ENCODE measurements at regions not wholly inside any gene's neighbourhood (a gene's known extent, or its start where the extent isn't known, plus 50 kb on each side); places are given as distances from the start of the nearest gene placed in this dataset.

- no peaks in the 10 kb centered on the region for H3K4me1 ChIP-seq (ENCODE audit: control insufficient read depth, insufficient read depth, low read length, poor library complexity, severe bottlenecking)
- no peaks in the 10 kb centered on the region for H3K36me3 ChIP-seq (ENCODE audit: control insufficient read depth, insufficient read depth, low read length)
- H3K9me3 ChIP-seq (ENCODE audit: control insufficient read depth, low read length) = peaks cover 2% of the 10 kb centered on the region
- WGBS, 2 experiments (ENCODE audit: insufficient coverage in 2 of 2) = no CpG with 5 or more reads among the region's 1 CpG
- no peak overlapping the region for H3K4me3 ChIP-seq (ENCODE audit: extremely low read depth, insufficient read depth, low read length, poor library complexity, severe bottlenecking)
- H3K27ac ChIP-seq (ENCODE audit: low read depth, low read length, severe bottlenecking) = no peak overlapping the region
Measured at GRCh38 chr12:65681226-65681625, 143.1 kb upstream of the HMGA2 start.

DNA sequence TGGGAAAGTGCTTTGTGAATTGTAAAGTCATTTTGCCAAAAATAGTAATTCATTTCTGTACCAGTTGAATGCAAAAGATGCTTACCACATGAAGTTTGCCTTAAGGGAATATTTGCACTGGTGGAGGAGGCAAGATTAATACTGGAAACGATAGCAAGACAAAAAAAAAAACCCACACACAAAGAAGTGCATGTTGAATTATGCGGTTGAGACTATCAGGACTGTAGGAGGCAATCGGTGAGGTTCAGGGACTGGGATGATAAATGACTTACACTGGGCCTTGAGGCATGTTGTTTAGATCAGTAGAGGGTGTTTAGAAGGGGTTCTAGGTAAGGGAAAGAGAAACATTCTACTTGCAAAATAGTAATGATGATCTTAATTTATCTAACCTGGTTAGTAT, 142.2 kb upstream of the HMGA2 start:
- Histone ChIP-seq H3K9me3 (ENCODE audit: control insufficient read depth, low read length) (peaks cover 7% of the 10 kb centered on the region), H3K4me1 (ENCODE audit: control insufficient read depth, insufficient read depth, low read length, poor library complexity, severe bottlenecking) (no peaks in the 10 kb centered on the region), H3K36me3 (ENCODE audit: control insufficient read depth, insufficient read depth, low read length) (no peaks in the 10 kb centered on the region), H3K4me3 (ENCODE audit: extremely low read depth, insufficient read depth, low read length, poor library complexity, severe bottlenecking) (no peak overlapping the region), H3K27ac (ENCODE audit: low read depth, low read length, severe bottlenecking) (no peak overlapping the region)
- 100% methylated on average over 1 of the region's 3 CpGs; no CpG with 5 or more reads in 1 of the 2 experiments for WGBS, 2 experiments (ENCODE audit: insufficient coverage in 2 of 2)

- no peaks in the 10 kb centered on the region for H3K36me3 ChIP-seq (ENCODE audit: control insufficient read depth, insufficient read depth, low read length)
- H3K4me1 ChIP-seq (ENCODE audit: control insufficient read depth, insufficient read depth, low read length, poor library complexity, severe bottlenecking) = no peaks in the 10 kb centered on the region
- H3K9me3 ChIP-seq (ENCODE audit: control insufficient read depth, low read length) = peaks cover 7% of the 10 kb centered on the region
- WGBS, 2 experiments (ENCODE audit: insufficient coverage in 2 of 2) = 80 to 86% methylated on average over 1 of the region's 2 CpGs
- H3K4me3 ChIP-seq (ENCODE audit: extremely low read depth, insufficient read depth, low read length, poor library complexity, severe bottlenecking) = no peak overlapping the region
- no peak overlapping the region for H3K27ac ChIP-seq (ENCODE audit: low read depth, low read length, severe bottlenecking)
Measured at GRCh38 chr12:65684906-65685305, 139.4 kb upstream of the HMGA2 start.

DNA sequence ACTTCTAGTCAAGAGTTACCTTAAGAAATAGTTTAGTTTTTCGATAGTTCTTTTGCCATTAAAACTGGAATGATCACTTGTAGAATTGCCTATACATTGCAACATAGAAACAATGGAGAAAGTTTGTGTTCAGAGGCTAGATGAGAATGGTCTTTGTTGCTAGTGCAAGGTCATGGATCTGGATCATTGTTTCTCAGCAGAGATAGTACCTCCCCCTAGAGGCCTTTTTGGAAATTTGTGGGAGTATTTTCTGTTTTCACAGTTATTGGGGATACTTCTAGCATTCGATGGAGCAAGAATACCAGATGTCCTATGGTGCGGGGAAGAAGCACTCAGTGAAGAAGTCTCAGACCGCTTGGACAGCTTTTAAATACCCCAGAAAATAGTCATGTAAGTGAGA, 138.8 kb upstream of the HMGA2 start:
- peaks cover 7% of the 10 kb centered on the region for H3K9me3 ChIP-seq (ENCODE audit: control insufficient read depth, low read length)
- no peak overlapping the region for H3K4me3 ChIP-seq (ENCODE audit: extremely low read depth, insufficient read depth, low read length, poor library complexity, severe bottlenecking)
- no peaks in the 10 kb centered on the region for H3K36me3 ChIP-seq (ENCODE audit: control insufficient read depth, insufficient read depth, low read length)
- WGBS, 2 experiments (ENCODE audit: insufficient coverage in 2 of 2) = 50 to 76% methylated on average over 1 to 2 of the region's 4 CpGs
- H3K27ac ChIP-seq (ENCODE audit: low read depth, low read length, severe bottlenecking) = no peak overlapping the region
- H3K4me1 ChIP-seq (ENCODE audit: control insufficient read depth, insufficient read depth, low read length, poor library complexity, severe bottlenecking) = no peaks in the 10 kb centered on the region

- Histone ChIP-seq H3K27ac (ENCODE audit: low read depth, low read length, severe bottlenecking) (no peak overlapping the region), H3K36me3 (ENCODE audit: control insufficient read depth, insufficient read depth, low read length) (no peaks in the 10 kb centered on the region), H3K9me3 (ENCODE audit: control insufficient read depth, low read length) (peaks cover 4% of the 10 kb centered on the region), H3K4me3 (ENCODE audit: extremely low read depth, insufficient read depth, low read length, poor library complexity, severe bottlenecking) (no peak overlapping the region), H3K4me1 (ENCODE audit: control insufficient read depth, insufficient read depth, low read length, poor library complexity, severe bottlenecking) (no peaks in the 10 kb centered on the region)
- 94 to 100% methylated on average over 1 to 2 of the region's 2 CpGs for WGBS, 2 experiments (ENCODE audit: insufficient coverage in 2 of 2)
Measured at GRCh38 chr12:65689508-65689907, 134.8 kb upstream of the HMGA2 start.

DNA sequence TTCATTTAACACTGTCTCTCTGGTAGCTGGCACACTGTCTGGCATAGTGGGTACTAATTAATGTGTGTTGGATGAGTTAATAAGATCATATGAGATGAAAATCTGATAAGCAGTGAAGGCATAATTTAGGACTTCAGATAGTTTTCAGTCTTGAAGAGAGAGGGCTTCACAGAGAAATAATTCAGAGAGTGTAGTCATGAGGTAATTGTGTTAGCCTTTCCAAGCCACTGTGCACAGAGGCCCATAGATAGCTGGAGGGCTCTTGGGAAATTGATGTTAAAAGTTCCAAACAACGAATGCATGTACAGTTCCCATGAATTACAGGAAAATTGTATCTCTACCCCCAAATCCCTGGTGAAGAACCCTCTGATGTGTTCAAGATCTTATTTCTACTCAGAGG, 133.8 kb upstream of the HMGA2 start:
- Histone ChIP-seq H3K36me3 (ENCODE audit: control insufficient read depth, insufficient read depth, low read length) (no peaks in the 10 kb centered on the region), H3K4me1 (ENCODE audit: control insufficient read depth, insufficient read depth, low read length, poor library complexity, severe bottlenecking) (peaks cover 9% of the 10 kb centered on the region), H3K27ac (ENCODE audit: low read depth, low read length, severe bottlenecking) (no peak overlapping the region), H3K4me3 (ENCODE audit: extremely low read depth, insufficient read depth, low read length, poor library complexity, severe bottlenecking) (no peak overlapping the region), H3K9me3 (ENCODE audit: control insufficient read depth, low read length) (peaks cover 4% of the 10 kb centered on the region)
- no CpG with 5 or more reads among the region's 1 CpG for WGBS, 2 experiments (ENCODE audit: insufficient coverage in 2 of 2)

GRCh38 chr12:65694130-65694529, 130.2 kb upstream of the HMGA2 start:
- peaks cover 14% of the 10 kb centered on the region for H3K4me1 ChIP-seq (ENCODE audit: control insufficient read depth, insufficient read depth, low read length, poor library complexity, severe bottlenecking)
- 100% methylated on average over 2 of the region's 3 CpGs; no CpG with 5 or more reads in 1 of the 2 experiments for WGBS, 2 experiments (ENCODE audit: insufficient coverage in 2 of 2)
- no peak overlapping the region for H3K27ac ChIP-seq (ENCODE audit: low read depth, low read length, severe bottlenecking)
- no peak overlapping the region for H3K4me3 ChIP-seq (ENCODE audit: extremely low read depth, insufficient read depth, low read length, poor library complexity, severe bottlenecking)
- no peaks in the 10 kb centered on the region for H3K9me3 ChIP-seq (ENCODE audit: control insufficient read depth, low read length)
- H3K36me3 ChIP-seq (ENCODE audit: control insufficient read depth, insufficient read depth, low read length) = no peaks in the 10 kb centered on the region

DNA sequence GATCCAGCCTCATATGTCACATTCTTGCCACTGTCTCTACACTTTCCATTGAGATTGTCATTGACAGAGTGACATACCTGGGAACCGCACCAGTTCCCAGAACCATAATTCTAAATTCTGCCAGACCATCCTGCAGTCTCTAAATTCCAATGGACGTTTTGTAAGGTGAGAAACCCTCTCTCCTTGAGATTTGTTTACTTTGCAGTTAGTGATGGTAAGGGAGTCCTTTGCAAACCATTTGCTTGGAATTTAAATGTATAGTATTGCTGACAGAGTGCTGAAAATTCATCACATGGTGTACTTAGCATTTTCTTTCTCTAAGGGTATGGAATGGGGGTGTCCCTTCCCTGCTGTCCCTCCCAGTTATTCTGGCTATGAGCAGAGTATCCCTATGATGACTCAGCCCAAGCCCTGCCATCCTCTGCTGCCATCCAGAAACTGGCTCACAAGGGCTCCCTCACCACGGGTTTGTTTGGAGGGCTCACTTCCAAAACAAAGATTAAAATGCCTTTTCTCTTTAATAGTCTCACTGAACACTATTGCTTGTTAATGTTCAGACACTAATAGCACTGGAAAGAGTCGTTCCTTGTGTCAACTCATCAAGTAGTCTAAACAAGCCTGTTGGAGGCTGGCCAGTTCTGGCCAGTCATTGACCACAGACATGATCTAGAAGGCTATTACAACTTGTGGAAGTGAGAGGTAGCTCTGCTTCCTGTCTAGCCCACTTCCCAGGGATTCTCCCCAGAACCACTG, 129.0 kb upstream of the HMGA2 start:
- Histone ChIP-seq H3K4me1 (ENCODE audit: control insufficient read depth, insufficient read depth, low read length, poor library complexity, severe bottlenecking) (peaks cover 14% of the 10 kb centered on the region), H3K9me3 (ENCODE audit: control insufficient read depth, low read length) (no peaks in the 10 kb centered on the region), H3K36me3 (ENCODE audit: control insufficient read depth, insufficient read depth, low read length) (no peaks in the 10 kb centered on the region), H3K4me3 (ENCODE audit: extremely low read depth, insufficient read depth, low read length, poor library complexity, severe bottlenecking) (no peak overlapping the region), H3K27ac (ENCODE audit: low read depth, low read length, severe bottlenecking) (peak overlapping the region; percentile 57)
- 30 to 69% methylated on average over 1 to 2 of the region's 4 CpGs for WGBS, 2 experiments (ENCODE audit: insufficient coverage in 2 of 2)

DNA sequence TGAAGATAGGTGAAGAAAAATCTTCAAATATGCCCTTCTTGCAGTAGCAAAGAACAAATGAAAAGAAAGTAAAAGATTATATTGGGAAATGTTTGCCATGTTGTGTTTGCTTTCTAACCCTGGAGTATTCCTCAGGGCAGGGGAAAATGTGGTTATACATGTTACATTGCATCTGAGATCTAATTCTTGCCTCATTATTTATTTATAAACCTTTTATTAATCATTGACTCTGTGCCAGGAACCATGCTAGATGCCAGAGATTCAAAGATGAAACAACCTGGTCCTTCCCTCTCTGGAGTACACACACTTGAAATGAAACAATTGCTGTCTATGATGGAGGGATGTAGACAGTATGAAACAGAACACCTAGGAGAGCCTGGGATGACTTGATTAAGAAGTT, 128.1 kb upstream of the HMGA2 start:
- H3K36me3 ChIP-seq (ENCODE audit: control insufficient read depth, insufficient read depth, low read length) = no peaks in the 10 kb centered on the region
- H3K4me1 ChIP-seq (ENCODE audit: control insufficient read depth, insufficient read depth, low read length, poor library complexity, severe bottlenecking) = peaks cover 14% of the 10 kb centered on the region
- H3K4me3 ChIP-seq (ENCODE audit: extremely low read depth, insufficient read depth, low read length, poor library complexity, severe bottlenecking) = no peak overlapping the region
- no peaks in the 10 kb centered on the region for H3K9me3 ChIP-seq (ENCODE audit: control insufficient read depth, low read length)
- H3K27ac ChIP-seq (ENCODE audit: low read depth, low read length, severe bottlenecking) = peak overlapping the region; percentile 57

GRCh38 chr12:65699251-65699650, 125.0 kb upstream of the HMGA2 start:
- WGBS, 2 experiments (ENCODE audit: insufficient coverage in 2 of 2) = 100% methylated on average over 2 of the region's 2 CpGs
- Histone ChIP-seq H3K27ac (ENCODE audit: low read depth, low read length, severe bottlenecking) (no peak overlapping the region), H3K36me3 (ENCODE audit: control insufficient read depth, insufficient read depth, low read length) (no peaks in the 10 kb centered on the region), H3K4me1 (ENCODE audit: control insufficient read depth, insufficient read depth, low read length, poor library complexity, severe bottlenecking) (peaks cover 14% of the 10 kb centered on the region), H3K9me3 (ENCODE audit: control insufficient read depth, low read length) (no peaks in the 10 kb centered on the region), H3K4me3 (ENCODE audit: extremely low read depth, insufficient read depth, low read length, poor library complexity, severe bottlenecking) (no peak overlapping the region)

- Histone ChIP-seq H3K4me1 (ENCODE audit: control insufficient read depth, insufficient read depth, low read length, poor library complexity, severe bottlenecking) (no peaks in the 10 kb centered on the region), H3K36me3 (ENCODE audit: control insufficient read depth, insufficient read depth, low read length) (no peaks in the 10 kb centered on the region), H3K4me3 (ENCODE audit: extremely low read depth, insufficient read depth, low read length, poor library complexity, severe bottlenecking) (no peak overlapping the region), H3K27ac (ENCODE audit: low read depth, low read length, severe bottlenecking) (no peak overlapping the region), H3K9me3 (ENCODE audit: control insufficient read depth, low read length) (peaks cover 11% of the 10 kb centered on the region)
- WGBS, 2 experiments (ENCODE audit: insufficient coverage in 2 of 2) = no CpG with 5 or more reads among the region's 5 CpGs
Measured at GRCh38 chr12:65703176-65703575, 121.1 kb upstream of the HMGA2 start.
